GM18873 (cell line): ENCODE measurements at regions not wholly inside any gene's neighbourhood (a gene's known extent, or its start where the extent isn't known, plus 50 kb on each side); places are given as distances from the start of the nearest gene placed in this dataset.
"Not testable (repeated sequence)": the region's sequence is repeated elsewhere in the genome, so short reads cannot be mapped to it uniquely, and the experiment has no call there.

Experiments used
- ATAC-seq: cut with Tn5 transposase; IDR thresholded peaks from one replicate; pipeline ENCODE4 v1.9.1; 2021; ENCODE audit warnings: mild to moderate bottlenecking, moderate library complexity, moderate number of reproducible peaks; ENCODE audit not compliant: unreplicated experiment, low FRiP score

GRCh38 chr6:67201563-67201962, 1433.5 kb upstream of the ADGRB3 start:
- ATAC-seq, result no peak

- no peak for ATAC-seq
Measured at GRCh38 chr6:67200626-67201403, 1434.3 kb upstream of the ADGRB3 start.

- ATAC-seq, result no peak
Measured at GRCh38 chr6:67199425-67199824, 1435.7 kb upstream of the ADGRB3 start.

DNA sequence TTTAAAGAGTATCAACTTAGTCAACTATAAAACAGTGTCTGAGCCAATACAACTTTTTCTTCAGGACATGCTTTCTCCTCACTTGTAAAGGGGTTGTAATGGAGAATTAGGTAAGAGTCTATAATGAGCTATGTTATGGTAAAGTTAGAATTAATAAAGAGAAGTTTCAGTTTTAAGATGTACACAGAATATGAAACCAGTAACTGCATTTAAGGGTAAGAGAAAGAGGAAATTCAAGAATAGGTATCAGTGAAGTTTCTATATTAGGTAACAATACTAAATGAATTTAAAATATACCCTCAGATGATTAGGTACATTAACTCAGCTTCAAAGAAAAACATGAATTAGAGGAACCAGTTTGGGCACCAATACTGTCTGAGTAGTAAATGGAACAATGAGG, 1444.3 kb upstream of the ADGRB3 start:
- no peak for ATAC-seq

GRCh38 chr6:67184405-67184804, 1450.7 kb upstream of the ADGRB3 start:
- ATAC-seq, result no peak

DNA sequence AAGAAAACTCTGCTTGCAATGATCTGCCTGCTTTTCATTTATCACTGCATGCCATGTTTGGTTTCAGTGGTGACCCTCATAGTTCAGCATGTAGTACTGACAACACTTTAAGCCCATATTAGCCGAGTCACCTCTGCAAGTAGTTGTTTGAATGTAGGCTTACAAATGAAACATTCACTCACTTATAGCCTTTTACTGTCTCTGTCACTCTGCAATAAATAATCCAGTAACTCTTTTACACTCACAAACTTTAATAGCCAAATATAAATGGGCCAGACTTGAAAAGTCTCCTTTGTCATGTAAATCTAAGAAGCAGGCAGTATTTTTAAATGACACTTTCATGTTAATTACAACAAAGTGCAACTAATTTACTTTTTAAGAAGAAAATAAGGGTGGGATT, 1460.0 kb upstream of the ADGRB3 start:
- ATAC-seq, result no peak

DNA sequence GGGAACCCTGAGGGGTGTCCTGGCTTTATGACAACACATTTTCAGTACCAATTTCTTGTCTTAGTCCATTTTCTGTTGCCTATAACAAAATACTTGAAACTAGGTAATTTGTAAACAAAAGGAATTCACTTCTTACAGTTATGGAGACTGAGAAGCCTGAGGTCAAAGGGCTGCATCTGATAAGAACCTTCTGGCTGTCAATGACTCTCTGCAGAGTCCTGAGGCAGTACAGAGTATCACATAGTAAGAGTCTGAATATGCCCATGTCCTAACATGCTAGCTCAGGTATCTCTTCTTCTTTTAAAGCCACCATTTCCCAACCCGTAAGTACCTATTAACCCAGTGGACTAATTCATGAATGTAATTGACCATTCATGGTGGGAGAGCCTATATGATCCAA, 1458.6 kb upstream of the EYS start:
- ATAC-seq, result no peak

DNA sequence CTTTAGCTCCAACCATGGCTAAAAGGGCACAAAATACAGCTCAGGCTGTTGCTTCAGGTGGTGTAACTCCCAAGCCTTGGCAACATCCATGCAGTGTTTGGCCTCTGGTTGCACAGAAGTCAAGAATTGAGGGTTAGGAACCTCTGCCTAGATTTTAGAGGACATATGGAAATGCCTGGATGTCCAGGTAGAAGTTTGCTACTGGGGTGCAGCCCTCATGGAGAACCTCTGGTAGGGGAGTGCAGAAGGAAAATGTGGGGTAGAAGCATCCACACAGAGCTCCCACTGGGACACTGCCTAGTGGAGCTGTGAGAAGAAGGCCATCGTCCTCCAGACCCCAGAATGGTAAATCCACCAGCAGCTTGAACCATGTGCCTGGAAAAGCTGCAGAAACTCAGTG, 1453.8 kb upstream of the EYS start:
- no peak for ATAC-seq

DNA sequence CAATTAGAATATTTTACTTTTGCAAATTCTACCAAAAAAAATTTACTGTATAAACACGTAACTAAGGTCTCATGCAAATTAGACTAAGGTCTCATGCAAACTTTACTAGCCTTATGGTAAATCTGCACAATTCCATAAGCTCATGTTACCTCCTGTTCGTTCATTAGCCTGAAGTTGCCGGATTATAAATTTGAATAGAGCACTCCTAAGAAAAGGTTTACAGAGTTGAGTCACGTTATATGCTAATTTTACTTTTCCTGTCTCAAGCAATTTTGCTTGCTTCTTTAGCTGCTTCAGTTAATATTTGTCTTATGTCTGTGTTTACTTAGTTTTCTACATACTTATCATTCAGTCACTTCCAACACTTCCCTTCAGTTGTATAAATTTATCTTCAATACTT, 1434.0 kb upstream of the EYS start:
- no peak for ATAC-seq

DNA sequence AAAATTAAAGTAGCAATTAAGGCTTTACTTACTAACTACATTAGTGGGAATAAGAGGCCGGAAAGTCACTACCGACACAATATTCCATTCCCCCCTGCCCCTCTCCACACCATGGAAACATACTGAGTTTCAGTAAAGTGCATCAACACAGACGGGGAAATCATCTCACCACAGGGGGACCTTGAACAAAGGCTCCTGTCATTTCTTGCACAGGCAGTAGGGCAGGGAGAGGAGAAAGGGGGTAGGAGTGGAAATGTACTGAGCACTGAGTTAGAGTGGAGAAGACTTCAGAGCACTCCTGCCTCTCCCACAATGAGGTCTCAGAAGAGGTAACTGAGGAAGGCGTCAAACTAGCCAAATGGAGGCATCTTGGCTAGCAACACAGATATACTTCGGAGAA, 1426.9 kb upstream of the EYS start:
- no peak for ATAC-seq

DNA sequence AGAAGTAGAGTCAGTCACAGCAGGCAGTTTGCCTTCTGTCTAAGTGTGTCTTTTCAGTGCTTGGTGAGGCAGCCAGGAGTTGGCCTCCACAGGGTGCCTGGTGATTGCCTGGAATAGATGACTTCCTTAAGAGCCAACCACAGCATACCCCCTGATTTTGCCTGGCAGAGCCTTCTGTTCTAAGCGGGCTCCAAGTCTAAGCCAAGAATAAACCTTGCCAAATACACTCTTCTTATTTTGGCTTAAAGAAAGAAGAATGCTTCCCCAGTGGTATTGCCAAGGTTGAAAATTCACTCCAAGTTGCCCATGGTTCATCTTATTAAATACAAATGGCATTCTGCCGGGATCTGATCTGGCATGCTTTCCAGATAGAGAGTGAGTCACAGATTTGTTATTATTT, 1424.8 kb upstream of the EYS start:
- ATAC-seq, result no peak

DNA sequence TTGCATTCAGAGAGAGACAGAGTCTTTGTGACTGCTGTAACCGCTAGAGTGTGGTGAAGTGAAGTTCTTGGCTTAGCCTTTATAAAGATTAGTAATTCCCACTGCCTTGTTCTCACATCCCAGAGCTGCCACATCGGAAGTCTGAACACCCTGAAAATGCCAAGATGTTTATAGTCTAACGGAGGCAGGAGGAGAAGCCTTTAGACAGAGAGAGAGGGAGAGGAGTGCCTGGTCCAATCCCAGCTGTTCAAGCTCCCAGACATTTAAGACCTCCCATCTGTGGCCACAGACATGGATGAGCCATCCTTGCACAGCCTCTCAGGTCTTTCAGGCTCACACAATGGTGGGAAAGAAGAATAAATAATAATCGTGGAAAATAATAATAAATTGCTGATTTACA, 1422.8 kb upstream of the EYS start:
- no peak for ATAC-seq

GRCh38 chr6:67127041-67127440, 1420.0 kb upstream of the EYS start:
- no peak for ATAC-seq

- no peak for ATAC-seq
Measured at GRCh38 chr6:67121115-67121514, 1414.1 kb upstream of the EYS start.

- ATAC-seq, result no peak
Measured at GRCh38 chr6:67112120-67112519, 1405.1 kb upstream of the EYS start.

- ATAC-seq, result no peak
Measured at GRCh38 chr6:67102743-67103142, 1395.7 kb upstream of the EYS start.

GRCh38 chr6:67095618-67096226, 1388.7 kb upstream of the EYS start:
- ATAC-seq, result not testable (repeated sequence)

DNA sequence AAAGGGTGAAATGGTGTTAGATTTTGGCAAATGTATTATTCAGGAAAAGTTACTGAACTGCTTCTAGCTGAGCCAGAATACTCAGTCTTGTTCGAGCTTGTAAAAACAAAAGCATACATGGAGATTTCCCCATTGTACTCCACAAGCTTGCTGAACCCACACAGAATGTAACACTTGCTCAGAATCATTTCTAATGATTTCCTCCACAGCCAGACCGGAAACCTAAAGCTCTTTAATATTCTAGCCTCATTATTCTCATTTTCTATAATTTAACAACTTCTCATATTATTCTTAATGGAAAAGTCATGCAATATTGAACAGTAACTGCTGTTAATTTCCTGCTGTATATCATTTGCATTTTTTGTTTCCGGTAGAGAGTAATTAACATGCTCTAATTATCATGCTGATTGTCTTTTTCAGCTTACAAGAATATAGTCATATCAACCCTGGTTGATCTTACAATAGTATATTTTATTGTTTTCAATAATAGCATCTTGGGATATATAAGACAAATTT, 1387.5 kb upstream of the EYS start:
- no peak for ATAC-seq

GRCh38 chr6:67073938-67074337, 1366.9 kb upstream of the EYS start:
- ATAC-seq, result no peak

DNA sequence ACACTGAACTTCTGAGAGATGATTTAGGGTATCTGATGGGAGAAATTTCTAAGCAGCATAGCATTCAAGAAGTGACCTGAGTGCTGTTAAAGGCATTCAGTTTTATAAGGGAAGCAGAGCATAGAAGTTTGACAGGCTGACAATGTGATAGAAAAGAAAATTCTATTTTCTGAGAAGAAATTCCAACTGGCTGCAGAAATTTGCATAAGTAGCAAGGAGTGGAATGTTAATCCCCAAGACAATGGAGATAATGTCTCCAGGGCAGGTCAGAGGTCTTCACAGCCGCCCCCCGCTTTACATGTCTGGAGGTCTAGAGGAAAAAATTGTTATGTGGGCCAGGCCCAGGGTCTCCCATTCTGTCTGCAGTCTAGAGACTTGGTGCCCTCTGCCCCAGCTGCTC, 1361.8 kb upstream of the EYS start:
- no peak for ATAC-seq

- ATAC-seq, result no peak
Measured at GRCh38 chr6:67064323-67064722, 1357.3 kb upstream of the EYS start.

GRCh38 chr6:67047996-67048395, 1341.0 kb upstream of the EYS start:
- ATAC-seq, result no peak
